ENCODE measurements at regions not wholly inside any gene's neighbourhood (a gene's known extent, or its start where the extent isn't known, plus 50 kb on each side); places are given as distances from the start of the nearest gene placed in this dataset.

DNA sequence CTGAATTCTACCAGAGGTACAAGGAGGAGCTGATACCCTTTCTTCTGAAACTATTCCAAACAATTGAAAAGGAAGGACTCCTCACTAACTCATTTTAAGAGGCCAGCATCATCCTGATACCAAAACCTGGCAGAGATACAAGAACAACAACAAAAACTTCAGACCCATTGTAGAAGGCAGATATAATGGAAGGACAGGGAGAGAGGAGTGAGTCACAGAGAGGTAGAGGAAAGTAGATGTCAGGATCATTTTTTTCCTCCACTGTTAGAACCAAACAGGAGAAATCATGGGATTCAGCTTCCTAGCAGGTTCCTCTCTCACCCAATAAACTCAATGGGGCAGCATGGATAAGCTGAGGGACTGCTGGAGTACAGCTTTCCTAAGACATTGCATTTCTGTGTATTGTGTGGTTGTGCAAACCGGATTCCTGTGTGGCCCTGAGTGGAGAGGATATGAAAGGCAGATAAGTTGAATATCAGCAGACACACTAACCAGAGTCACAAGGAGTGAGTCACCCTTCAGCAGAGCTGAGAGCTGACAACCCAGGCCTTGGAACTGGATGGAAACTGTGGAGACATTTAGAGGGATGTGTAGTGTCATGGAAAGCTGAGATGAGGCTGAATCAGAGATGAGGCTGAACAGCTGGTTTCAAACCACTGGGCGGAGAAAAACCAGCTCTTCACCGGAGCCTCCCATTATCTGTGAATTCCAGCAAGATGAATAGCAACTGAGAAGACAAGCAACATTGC lies 60.9 kb upstream of the MMADHC start:
- ATAC-seq (ENCODE audit: insufficient number of reproducible peaks, low FRiP score, low read depth) (no peak), DNase-seq (ENCODE audit: low spot score) (no peak)
- Histone ChIP-seq H3K9me3 (no peaks in the 10 kb centered on the region), H3K4me3 (no peak overlapping the region), H3K4me1 (ENCODE audit: control insufficient read depth in 1 of 2, low read depth in 2 of 2) (no peaks in the 10 kb centered on the region), H3K36me3 (no peaks in the 10 kb centered on the region), H3K27me3 (replicated peaks; ENCODE audit: insufficient read depth) (no peaks in the 10 kb centered on the region), H3K27ac (no peak overlapping the region)
- TF ChIP-seq, protein P1, sequence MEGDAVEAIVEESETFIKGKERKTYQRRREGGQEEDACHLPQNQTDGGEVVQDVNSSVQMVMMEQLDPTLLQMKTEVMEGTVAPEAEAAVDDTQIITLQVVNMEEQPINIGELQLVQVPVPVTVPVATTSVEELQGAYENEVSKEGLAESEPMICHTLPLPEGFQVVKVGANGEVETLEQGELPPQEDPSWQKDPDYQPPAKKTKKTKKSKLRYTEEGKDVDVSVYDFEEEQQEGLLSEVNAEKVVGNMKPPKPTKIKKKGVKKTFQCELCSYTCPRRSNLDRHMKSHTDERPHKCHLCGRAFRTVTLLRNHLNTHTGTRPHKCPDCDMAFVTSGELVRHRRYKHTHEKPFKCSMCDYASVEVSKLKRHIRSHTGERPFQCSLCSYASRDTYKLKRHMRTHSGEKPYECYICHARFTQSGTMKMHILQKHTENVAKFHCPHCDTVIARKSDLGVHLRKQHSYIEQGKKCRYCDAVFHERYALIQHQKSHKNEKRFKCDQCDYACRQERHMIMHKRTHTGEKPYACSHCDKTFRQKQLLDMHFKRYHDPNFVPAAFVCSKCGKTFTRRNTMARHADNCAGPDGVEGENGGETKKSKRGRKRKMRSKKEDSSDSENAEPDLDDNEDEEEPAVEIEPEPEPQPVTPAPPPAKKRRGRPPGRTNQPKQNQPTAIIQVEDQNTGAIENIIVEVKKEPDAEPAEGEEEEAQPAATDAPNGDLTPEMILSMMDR (IDR thresholded peaks at IDR 0.05), result no peak

DNA sequence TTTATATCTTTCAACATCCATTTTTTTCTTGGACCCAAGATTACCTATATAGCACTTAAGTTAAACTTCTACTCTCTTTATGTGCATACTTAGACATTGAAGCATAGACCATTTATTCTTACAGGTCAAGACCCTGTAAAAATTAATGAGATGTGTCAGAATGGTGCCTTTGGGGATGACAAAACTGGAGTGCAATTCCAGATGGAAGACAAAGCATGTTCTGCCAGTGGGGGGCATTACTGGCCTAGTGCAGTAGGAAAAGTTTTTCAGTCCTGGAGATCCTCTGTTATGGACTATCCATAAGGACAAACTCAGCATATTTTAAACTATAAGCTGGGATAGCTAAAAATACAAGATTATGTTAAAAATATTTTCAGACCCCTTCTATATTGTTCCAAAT lies 57.8 kb upstream of the MMADHC start:
- H3K9me3 ChIP-seq, result no peaks in the 10 kb centered on the region
- no peak overlapping the region for H3K27ac ChIP-seq
- no peaks in the 10 kb centered on the region for H3K4me1 ChIP-seq (ENCODE audit: control insufficient read depth in 1 of 2, low read depth in 2 of 2)
- no peak overlapping the region for H3K4me3 ChIP-seq
- H3K27me3 ChIP-seq (replicated peaks; ENCODE audit: insufficient read depth), result no peaks in the 10 kb centered on the region
- TF ChIP-seq, protein P1 (IDR thresholded peaks at IDR 0.05), result no peak
- DNase-seq (ENCODE audit: low spot score) (no peak), ATAC-seq (ENCODE audit: insufficient number of reproducible peaks, low FRiP score, low read depth) (no peak)
- H3K36me3 ChIP-seq, result no peaks in the 10 kb centered on the region

Data from thoracic aorta (tissue), 2 donors.